Cardiac muscle cell (in vitro differentiated cells and primary cell): ENCODE measurements at regions not wholly inside any gene's neighbourhood (a gene's known extent, or its start where the extent isn't known, plus 50 kb on each side); places are given as distances from the start of the nearest gene placed in this dataset.

Experiments
- DNase-seq, 2 donors: peaks; one replicate each; pipeline versions ENCODE4 v3.0.0 to v3.0.0-alpha.2; 2010 to 2017; ENCODE audit warnings: low read depth in 1 of 2, low spot score in 1 of 2
- H3K27ac ChIP-seq: fragments of 200-600 bp; sonication (generic); 2 replicates; pipeline ENCODE4 v1.5.1; 2016
- H3K27me3 ChIP-seq: fragments of 200-600 bp; sonication (generic); 2 replicates; pipeline ENCODE4 v1.6.0; 2016; ENCODE audit warnings: control low read depth
- H3K36me3 ChIP-seq: fragments of 200-600 bp; sonication (generic); 2 replicates; pipeline ENCODE4 v1.5.1; 2016; ENCODE audit warnings: control low read depth
- H3K4me1 ChIP-seq: fragments of 200-600 bp; sonication (generic); 2 replicates; pipeline ENCODE4 v1.8.1; 2017; ENCODE audit warnings: low read depth, mild to moderate bottlenecking, mixed run types
- H3K4me3 ChIP-seq: fragments of 200-600 bp; sonication (generic); 2 replicates; pipeline ENCODE4 v1.5.1; 2016; ENCODE audit warnings: mild to moderate bottlenecking
- H3K9me3 ChIP-seq: fragments of 200-600 bp; sonication (generic); 2 replicates; pipeline ENCODE4 v1.5.1; 2017; ENCODE audit warnings: low read depth, mild to moderate bottlenecking, control low read depth
- TF ChIP-seq, protein P1 (sequence below): IDR thresholded peaks from 2 replicates; pipeline ENCODE4 v1.5.1; 2012; ENCODE audit warnings: low read depth, mild to moderate bottlenecking, low read length

- H3K27me3 ChIP-seq, result no peaks in the 10 kb centered on the region
These were observed 99.2 kb downstream of the PDGFA start for GRCh38 chr7:420142-421093.

DNA sequence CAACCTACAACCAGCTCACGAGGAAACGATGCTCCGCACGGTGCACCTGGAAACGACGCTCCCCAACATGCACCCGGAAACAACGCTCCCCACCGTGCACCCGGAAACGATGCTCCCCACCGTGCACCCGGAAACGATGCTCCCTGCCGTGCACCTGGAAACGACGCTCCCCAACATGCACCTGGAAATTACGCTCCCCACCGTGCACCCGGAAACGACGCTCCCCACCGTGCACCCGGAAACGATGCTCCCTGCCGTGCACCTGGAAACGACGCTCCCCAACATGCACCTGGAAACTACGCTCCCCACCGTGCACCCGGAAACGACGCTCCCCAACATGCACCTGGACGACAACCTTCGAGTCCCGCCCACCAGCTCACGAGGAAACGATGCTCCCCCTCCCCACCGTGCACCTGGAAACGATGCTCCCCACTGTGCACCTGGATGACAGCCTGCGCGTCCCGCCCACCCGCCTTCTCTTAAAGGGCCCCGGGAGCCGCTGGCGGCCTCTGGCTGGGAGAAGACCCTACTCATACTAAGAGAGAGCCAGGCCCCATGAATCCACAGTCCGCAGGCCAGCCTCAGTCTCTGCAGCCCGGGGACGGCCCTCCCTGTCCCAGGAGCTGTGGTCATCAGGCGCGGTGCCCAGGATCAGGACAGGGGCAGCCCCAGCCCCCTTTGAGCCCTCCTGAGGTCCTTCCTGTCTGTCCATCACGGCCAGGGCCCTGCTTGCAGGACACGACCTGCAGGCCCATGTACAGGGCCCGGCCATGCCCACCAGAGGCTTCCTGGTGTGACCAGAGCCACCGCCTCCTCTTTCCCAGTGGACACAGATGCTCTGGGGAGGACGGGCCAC lies 98.3 kb downstream of the PDGFA start:
- no peak for DNase-seq
- no peaks in the 10 kb centered on the region for H3K9me3 ChIP-seq
- H3K4me1 ChIP-seq, result no peaks in the 10 kb centered on the region
- H3K36me3 ChIP-seq, result no peaks in the 10 kb centered on the region
- TF ChIP-seq, protein P1, sequence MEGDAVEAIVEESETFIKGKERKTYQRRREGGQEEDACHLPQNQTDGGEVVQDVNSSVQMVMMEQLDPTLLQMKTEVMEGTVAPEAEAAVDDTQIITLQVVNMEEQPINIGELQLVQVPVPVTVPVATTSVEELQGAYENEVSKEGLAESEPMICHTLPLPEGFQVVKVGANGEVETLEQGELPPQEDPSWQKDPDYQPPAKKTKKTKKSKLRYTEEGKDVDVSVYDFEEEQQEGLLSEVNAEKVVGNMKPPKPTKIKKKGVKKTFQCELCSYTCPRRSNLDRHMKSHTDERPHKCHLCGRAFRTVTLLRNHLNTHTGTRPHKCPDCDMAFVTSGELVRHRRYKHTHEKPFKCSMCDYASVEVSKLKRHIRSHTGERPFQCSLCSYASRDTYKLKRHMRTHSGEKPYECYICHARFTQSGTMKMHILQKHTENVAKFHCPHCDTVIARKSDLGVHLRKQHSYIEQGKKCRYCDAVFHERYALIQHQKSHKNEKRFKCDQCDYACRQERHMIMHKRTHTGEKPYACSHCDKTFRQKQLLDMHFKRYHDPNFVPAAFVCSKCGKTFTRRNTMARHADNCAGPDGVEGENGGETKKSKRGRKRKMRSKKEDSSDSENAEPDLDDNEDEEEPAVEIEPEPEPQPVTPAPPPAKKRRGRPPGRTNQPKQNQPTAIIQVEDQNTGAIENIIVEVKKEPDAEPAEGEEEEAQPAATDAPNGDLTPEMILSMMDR, result no peak
- no peaks in the 10 kb centered on the region for H3K27me3 ChIP-seq
- no peak overlapping the region for H3K27ac ChIP-seq
- no peak overlapping the region for H3K4me3 ChIP-seq

More at GRCh38 chr7:420142-421093, 99.2 kb downstream of the PDGFA start:
- H3K4me3 ChIP-seq, result no peak overlapping the region
- no peaks in the 10 kb centered on the region for H3K36me3 ChIP-seq
- no peaks in the 10 kb centered on the region for H3K4me1 ChIP-seq
- TF ChIP-seq, protein P1, result no peak
- no peaks in the 10 kb centered on the region for H3K9me3 ChIP-seq
- no peak for DNase-seq
- no peak overlapping the region for H3K27ac ChIP-seq

DNA sequence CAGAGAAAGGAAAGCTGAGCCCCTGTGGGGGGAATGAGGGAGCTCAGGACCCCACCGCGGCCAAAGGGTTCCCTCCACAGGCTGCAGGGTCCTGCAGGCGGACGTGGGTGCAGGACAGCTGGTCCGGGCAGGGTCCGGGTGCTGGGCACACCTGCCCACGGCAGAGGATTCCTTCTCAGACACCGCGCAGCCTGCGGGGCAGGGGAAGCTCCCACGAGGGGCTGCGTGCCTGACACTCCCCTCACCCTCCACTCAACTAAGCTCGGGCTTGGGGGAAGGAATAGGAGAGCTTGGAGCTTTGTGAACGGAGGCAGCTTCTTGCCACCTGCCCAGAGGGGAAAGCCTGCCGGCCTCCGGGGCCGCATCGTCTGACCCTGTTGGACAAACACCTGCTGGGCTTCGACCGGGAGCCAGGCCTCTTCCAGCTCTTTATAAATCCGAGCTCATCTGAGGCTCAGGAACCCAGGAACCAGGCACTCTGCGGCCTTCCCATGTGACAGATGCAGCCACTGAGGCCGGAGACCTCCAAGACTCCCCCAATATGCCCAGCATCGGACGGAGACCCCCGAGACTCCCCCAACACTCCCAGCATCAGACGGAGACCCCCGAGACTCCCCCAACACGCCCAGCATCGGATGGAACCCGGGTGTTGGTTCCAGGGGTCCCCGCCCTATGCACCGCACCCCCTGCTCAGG lies 97.3 kb downstream of the PDGFA start:
- H3K4me1 ChIP-seq, result no peaks in the 10 kb centered on the region
- no peak for DNase-seq
- H3K36me3 ChIP-seq, result no peaks in the 10 kb centered on the region
- no peaks in the 10 kb centered on the region for H3K27me3 ChIP-seq
- TF ChIP-seq, protein P1, result no peak
- H3K27ac ChIP-seq, result no peak overlapping the region
- no peak overlapping the region for H3K4me3 ChIP-seq
- H3K9me3 ChIP-seq, result no peaks in the 10 kb centered on the region

- Histone ChIP-seq H3K27me3 (no peaks in the 10 kb centered on the region), H3K4me3 (no peak overlapping the region), H3K4me1 (no peaks in the 10 kb centered on the region), H3K36me3 (no peaks in the 10 kb centered on the region), H3K27ac (no peak overlapping the region), H3K9me3 (no peaks in the 10 kb centered on the region)
- no peak for DNase-seq
- TF ChIP-seq, protein P1, result no peak
These were observed 96.8 kb downstream of the PDGFA start for GRCh38 chr7:422886-423225.
